Upper lobe of left lung (tissue), 4 donors: ENCODE measurements at regions not wholly inside any gene's neighbourhood (a gene's known extent, or its start where the extent isn't known, plus 50 kb on each side); places are given as distances from the start of the nearest gene placed in this dataset.

Experiments used
- EP300 ChIP-seq, 4 donors: sonication (generic); formaldehyde crosslinking; IDR thresholded peaks; one replicate each; pipeline ENCODE4 v1.5.1; 2017; ENCODE audit warnings: antibody characterized with exemption in 4 of 4, control low read depth in 2 of 4
- POLR2A ChIP-seq, 4 donors: fragments of 450-650 bp; IDR thresholded peaks; one replicate each; pipeline ENCODE4 v1.5.1; 2016 to 2017; ENCODE audit warnings: antibody characterized with exemption in 4 of 4, mild to moderate bottlenecking in 2 of 4
- POLR2AphosphoS5 ChIP-seq, 2 donors: sonication (generic); formaldehyde crosslinking; IDR thresholded peaks; one replicate each; pipeline ENCODE4 v1.5.1; 2017; ENCODE audit warnings: antibody characterized with exemption in 2 of 2
- TF ChIP-seq, protein P1 (sequence below), 6 experiments: fragments of 450-650 bp in 4 of 6; fragments of 200-600 bp in 2 of 6; sonication (generic) in 2 of 6; IDR thresholded peaks; one replicate each; pipeline ENCODE4 v1.5.1; 2016 to 2019; ENCODE audit warnings: antibody characterized with exemption in 6 of 6

DNA sequence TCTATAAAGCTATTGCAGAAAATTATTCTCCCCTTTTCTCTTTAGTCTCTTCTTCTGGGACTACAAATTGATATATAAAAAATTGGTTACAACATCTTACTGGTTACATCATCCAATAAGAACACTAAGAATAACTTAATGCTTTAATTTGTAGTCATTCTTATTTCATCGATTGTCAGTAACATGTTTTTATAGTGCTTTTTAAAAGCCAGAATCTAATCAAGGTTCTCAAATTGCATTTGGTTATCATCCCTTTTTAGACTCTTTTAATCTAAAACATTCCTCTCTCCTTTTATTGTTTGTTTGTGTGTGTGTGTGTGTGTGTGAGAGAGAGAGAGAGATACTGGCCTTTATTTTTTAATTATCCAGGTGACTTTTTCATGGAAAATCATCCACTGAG lies 377.1 kb upstream of the MEIS1 start:
- TF ChIP-seq, protein P1, sequence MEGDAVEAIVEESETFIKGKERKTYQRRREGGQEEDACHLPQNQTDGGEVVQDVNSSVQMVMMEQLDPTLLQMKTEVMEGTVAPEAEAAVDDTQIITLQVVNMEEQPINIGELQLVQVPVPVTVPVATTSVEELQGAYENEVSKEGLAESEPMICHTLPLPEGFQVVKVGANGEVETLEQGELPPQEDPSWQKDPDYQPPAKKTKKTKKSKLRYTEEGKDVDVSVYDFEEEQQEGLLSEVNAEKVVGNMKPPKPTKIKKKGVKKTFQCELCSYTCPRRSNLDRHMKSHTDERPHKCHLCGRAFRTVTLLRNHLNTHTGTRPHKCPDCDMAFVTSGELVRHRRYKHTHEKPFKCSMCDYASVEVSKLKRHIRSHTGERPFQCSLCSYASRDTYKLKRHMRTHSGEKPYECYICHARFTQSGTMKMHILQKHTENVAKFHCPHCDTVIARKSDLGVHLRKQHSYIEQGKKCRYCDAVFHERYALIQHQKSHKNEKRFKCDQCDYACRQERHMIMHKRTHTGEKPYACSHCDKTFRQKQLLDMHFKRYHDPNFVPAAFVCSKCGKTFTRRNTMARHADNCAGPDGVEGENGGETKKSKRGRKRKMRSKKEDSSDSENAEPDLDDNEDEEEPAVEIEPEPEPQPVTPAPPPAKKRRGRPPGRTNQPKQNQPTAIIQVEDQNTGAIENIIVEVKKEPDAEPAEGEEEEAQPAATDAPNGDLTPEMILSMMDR (IDR thresholded peaks at IDR 0.05): no peak
- TF ChIP-seq POLR2AphosphoS5 (IDR thresholded peaks at IDR 0.05) (no peak), EP300 (IDR thresholded peaks at IDR 0.05) (no peak), POLR2A (IDR thresholded peaks at IDR 0.05) (no peak)
